Adipocyte (in vitro differentiated cells): ENCODE measurements at regions not wholly inside any gene's neighbourhood (a gene's known extent, or its start where the extent isn't known, plus 50 kb on each side); places are given as distances from the start of the nearest gene placed in this dataset.

Experiments
- DNase-seq: peaks from one replicate; pipeline ENCODE4 v3.0.0-alpha.2; 2015; ENCODE audit warnings: low read depth
- H3K27me3 ChIP-seq: replicated peaks from 2 replicates; pipeline ENCODE4 v1.7.0; 2013; ENCODE audit warnings: mild to moderate bottlenecking, low read length, moderate library complexity; ENCODE audit not compliant: control insufficient read depth, insufficient read depth
- H3K36me3 ChIP-seq: 2 replicates; pipeline ENCODE4 v1.7.0; 2013; ENCODE audit warnings: low read length, mild to moderate bottlenecking, moderate library complexity; ENCODE audit not compliant: control insufficient read depth, insufficient read depth, severe bottlenecking
- H3K4me1 ChIP-seq: 2 replicates; pipeline ENCODE4 v1.7.0; 2013; ENCODE audit warnings: mild to moderate bottlenecking, low read length, moderate library complexity; ENCODE audit not compliant: control insufficient read depth, insufficient read depth
- H3K4me3 ChIP-seq: 2 replicates; pipeline ENCODE4 v1.7.0; 2013; ENCODE audit warnings: mild to moderate bottlenecking, low read length, moderate library complexity
- H3K9ac ChIP-seq: 2 replicates; pipeline ENCODE4 v1.7.0; 2013; ENCODE audit warnings: mild to moderate bottlenecking, low read length, moderate library complexity
- H3K9me3 ChIP-seq: 2 replicates; pipeline ENCODE4 v1.7.0; 2013; ENCODE audit warnings: mild to moderate bottlenecking, low read length, moderate library complexity; ENCODE audit not compliant: control insufficient read depth

DNA sequence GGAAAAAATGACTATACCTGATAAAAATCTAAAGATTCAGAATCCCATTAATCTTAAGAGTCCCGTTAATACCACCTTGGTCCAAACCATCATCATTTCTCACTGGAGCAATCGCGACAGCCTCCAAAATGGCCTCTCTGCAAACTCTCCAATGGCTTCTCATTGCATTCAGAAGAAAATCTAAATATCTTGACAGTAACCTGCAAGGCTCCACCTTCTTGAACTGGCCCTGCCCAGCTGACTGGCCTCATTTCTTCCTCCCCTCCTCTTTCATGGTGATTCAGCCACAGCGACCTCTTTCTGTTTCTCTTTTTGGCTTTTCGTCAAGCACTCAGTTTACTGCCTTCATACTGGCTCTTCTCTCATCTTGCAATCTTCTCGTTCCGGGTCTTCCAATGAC, 56.2 kb upstream of the GPRIN3 start:
- no peaks in the 10 kb centered on the region for H3K36me3 ChIP-seq
- peaks cover 3% of the 10 kb centered on the region for H3K27me3 ChIP-seq
- no peak overlapping the region for H3K9ac ChIP-seq
- H3K9me3 ChIP-seq: peaks cover 9% of the 10 kb centered on the region
- no peak for DNase-seq
- no peak overlapping the region for H3K4me3 ChIP-seq
- no peaks in the 10 kb centered on the region for H3K4me1 ChIP-seq

DNA sequence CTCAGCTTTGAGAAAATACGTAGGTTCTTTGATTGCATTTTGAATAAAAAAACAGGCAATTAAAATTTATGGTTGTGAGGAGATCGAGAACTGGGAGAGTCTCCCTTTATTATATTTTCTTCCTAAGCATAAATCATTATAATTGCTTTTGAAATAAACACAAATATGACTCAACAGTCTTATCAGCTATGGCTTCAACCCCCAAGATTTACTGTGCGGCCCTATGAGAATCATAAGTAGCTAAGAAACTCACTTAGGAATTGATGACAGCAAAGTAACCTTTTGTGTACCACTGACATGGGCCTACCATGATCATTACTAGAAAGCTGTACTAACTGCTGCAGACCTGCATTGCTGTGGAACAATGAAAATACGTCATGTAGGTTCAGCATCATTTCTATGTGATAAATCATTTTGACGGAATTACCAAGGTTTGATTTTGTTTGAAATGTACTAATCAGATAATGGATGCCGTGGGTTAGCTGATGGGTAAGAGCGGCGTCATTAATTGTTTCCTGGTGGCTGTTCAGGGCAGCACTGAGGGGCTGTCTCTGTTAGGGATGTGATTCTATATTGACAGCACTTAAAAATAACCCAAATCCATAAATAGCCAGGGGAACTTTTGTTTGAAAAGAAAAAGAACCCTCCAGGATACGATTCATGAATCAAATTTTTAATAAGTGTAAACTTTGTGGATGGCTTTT, 51.5 kb upstream of the GPRIN3 start:
- H3K4me3 ChIP-seq: no peak overlapping the region
- no peaks in the 10 kb centered on the region for H3K9me3 ChIP-seq
- peaks cover 3% of the 10 kb centered on the region for H3K27me3 ChIP-seq
- DNase-seq: no peak
- H3K9ac ChIP-seq: no peak overlapping the region
- H3K36me3 ChIP-seq: no peaks in the 10 kb centered on the region
- no peaks in the 10 kb centered on the region for H3K4me1 ChIP-seq

DNA sequence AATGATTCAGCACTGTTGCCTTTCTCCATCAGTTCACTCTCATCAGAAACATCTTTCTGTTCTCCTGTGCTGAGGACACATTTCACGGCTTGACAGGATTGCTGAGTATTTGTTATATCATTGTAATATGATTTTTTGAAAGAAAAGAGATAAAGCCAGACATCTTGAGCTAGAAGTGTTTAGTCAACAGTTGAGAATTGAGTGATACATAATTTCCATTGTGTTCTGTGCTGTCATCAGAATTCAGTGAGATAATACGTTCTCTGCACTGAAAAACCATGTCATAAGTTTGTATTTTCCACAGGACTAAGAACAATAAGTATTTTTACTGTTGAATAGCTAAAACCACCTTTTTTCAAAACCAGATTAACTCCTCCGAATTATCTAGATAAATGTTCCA, 50.2 kb upstream of the GPRIN3 start:
- no peak for DNase-seq
- H3K4me1 ChIP-seq: no peaks in the 10 kb centered on the region
- no peaks in the 10 kb centered on the region for H3K9me3 ChIP-seq
- H3K36me3 ChIP-seq: no peaks in the 10 kb centered on the region
- no peak overlapping the region for H3K4me3 ChIP-seq
- H3K9ac ChIP-seq: no peak overlapping the region
- no peaks in the 10 kb centered on the region for H3K27me3 ChIP-seq
